ENCODE measurements at regions not wholly inside any gene's neighbourhood (a gene's known extent, or its start where the extent isn't known, plus 50 kb on each side); places are given as distances from the start of the nearest gene placed in this dataset.
"Not testable (repeated sequence)": the region's sequence is repeated elsewhere in the genome, so short reads cannot be mapped to it uniquely, and the experiment has no call there.

GRCh38 chr14:71555654-71556559 lies 376.3 kb upstream of the RGS6 start:
- no peaks in the 10 kb centered on the region for H3K4me1 ChIP-seq (ENCODE audit: insufficient read depth, low read length)

GRCh38 chr14:71556730-71557129 lies 375.5 kb upstream of the RGS6 start:
- H2AFZ ChIP-seq (ENCODE audit: low read length) = no peak overlapping the region
- no peaks in the 10 kb centered on the region for H3K4me1 ChIP-seq (ENCODE audit: insufficient read depth, low read length)
- ChIA-PET POLR2A (ENCODE audit: unreplicated experiment) (no interaction called here), CTCF (no interaction called here)
- no peak overlapping the region for H3K4me3 ChIP-seq (ENCODE audit: low read length)
- no peaks in the 10 kb centered on the region for H3K36me3 ChIP-seq (ENCODE audit: low read depth, low read length)
- no TSS peak for BruUV-seq (replicated peaks)
- no peak for TF ChIP-seq EZH2phosphoT487 (IDR thresholded peaks at IDR 0.05; ENCODE audit: borderline replicate concordance, low read length)
- TF ChIP-seq EZH2 (IDR thresholded peaks at IDR 0.05; ENCODE audit: low read length, unreplicated experiment) = no peak
- TF ChIP-seq, protein P1, sequence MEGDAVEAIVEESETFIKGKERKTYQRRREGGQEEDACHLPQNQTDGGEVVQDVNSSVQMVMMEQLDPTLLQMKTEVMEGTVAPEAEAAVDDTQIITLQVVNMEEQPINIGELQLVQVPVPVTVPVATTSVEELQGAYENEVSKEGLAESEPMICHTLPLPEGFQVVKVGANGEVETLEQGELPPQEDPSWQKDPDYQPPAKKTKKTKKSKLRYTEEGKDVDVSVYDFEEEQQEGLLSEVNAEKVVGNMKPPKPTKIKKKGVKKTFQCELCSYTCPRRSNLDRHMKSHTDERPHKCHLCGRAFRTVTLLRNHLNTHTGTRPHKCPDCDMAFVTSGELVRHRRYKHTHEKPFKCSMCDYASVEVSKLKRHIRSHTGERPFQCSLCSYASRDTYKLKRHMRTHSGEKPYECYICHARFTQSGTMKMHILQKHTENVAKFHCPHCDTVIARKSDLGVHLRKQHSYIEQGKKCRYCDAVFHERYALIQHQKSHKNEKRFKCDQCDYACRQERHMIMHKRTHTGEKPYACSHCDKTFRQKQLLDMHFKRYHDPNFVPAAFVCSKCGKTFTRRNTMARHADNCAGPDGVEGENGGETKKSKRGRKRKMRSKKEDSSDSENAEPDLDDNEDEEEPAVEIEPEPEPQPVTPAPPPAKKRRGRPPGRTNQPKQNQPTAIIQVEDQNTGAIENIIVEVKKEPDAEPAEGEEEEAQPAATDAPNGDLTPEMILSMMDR (conservative IDR thresholded peaks at IDR 0.05; ENCODE audit: low read depth, low read length) = no peak
- no peaks in the 10 kb centered on the region for H3K9me2 ChIP-seq (replicated peaks; ENCODE audit: low read length)
- no peaks in the 10 kb centered on the region for H3K9me3 ChIP-seq (ENCODE audit: low read length)
- H3K27me3 ChIP-seq (ENCODE audit: low read length) = no peaks in the 10 kb centered on the region
- H3K27ac ChIP-seq (ENCODE audit: low read length) = no peak overlapping the region
- DNase-seq = no peak
- no peak overlapping the region for H3K9ac ChIP-seq (ENCODE audit: low read length)
- no peak overlapping the region for H3K4me2 ChIP-seq (ENCODE audit: low read length)
- H3K79me2 ChIP-seq (ENCODE audit: low read length) = peaks cover 16% of the 10 kb centered on the region; the same call in 1 of the 2 replicates
- no peaks in the 10 kb centered on the region for H3F3A ChIP-seq (ENCODE audit: low read length, unreplicated experiment)
- intact Hi-C loops (cut with micrococcal nuclease) = no loop called here
- no peak for ATAC-seq
- no peaks in the 10 kb centered on the region for H4K20me1 ChIP-seq (ENCODE audit: low read length)

More at GRCh38 chr14:71555654-71556559, 376.3 kb upstream of the RGS6 start:
- Histone ChIP-seq H4K20me1 (ENCODE audit: low read length) (no peaks in the 10 kb centered on the region), H3K27ac (ENCODE audit: low read length) (no peak overlapping the region), H3K27me3 (ENCODE audit: low read length) (no peaks in the 10 kb centered on the region), H3K9ac (ENCODE audit: low read length) (no peak overlapping the region), H3K4me3 (ENCODE audit: low read length) (no peak overlapping the region), H3K9me2 (replicated peaks; ENCODE audit: low read length) (no peaks in the 10 kb centered on the region), H3K36me3 (ENCODE audit: low read depth, low read length) (no peaks in the 10 kb centered on the region), H3K79me2 (ENCODE audit: low read length) (peaks cover 16% of the 10 kb centered on the region; the same call in 1 of the 2 replicates), H3K9me3 (ENCODE audit: low read length) (no peaks in the 10 kb centered on the region), H3F3A (ENCODE audit: low read length, unreplicated experiment) (no peaks in the 10 kb centered on the region), H3K4me2 (ENCODE audit: low read length) (no peak overlapping the region), H2AFZ (ENCODE audit: low read length) (no peak overlapping the region)
- no peak for ATAC-seq
- intact Hi-C loops (cut with micrococcal nuclease) = no loop called here
- no peak for DNase-seq
- no TSS peak for BruUV-seq (replicated peaks)
- TF ChIP-seq EZH2 (IDR thresholded peaks at IDR 0.05; ENCODE audit: low read length, unreplicated experiment) (no peak), EZH2phosphoT487 (IDR thresholded peaks at IDR 0.05; ENCODE audit: borderline replicate concordance, low read length) (no peak)
- TF ChIP-seq, protein P1 (conservative IDR thresholded peaks at IDR 0.05; ENCODE audit: low read depth, low read length) = no peak
- CTCF ChIA-PET = no interaction called here
- POLR2A ChIA-PET (ENCODE audit: unreplicated experiment) = no interaction called here

- Histone ChIP-seq H2AFZ (ENCODE audit: low read length) (no peak overlapping the region), H3K9ac (ENCODE audit: low read length) (no peak overlapping the region), H3K4me1 (ENCODE audit: insufficient read depth, low read length) (no peaks in the 10 kb centered on the region), H3K9me2 (replicated peaks; ENCODE audit: low read length) (no peaks in the 10 kb centered on the region), H3F3A (ENCODE audit: low read length, unreplicated experiment) (no peaks in the 10 kb centered on the region), H3K4me2 (ENCODE audit: low read length) (no peak overlapping the region), H3K79me2 (ENCODE audit: low read length) (peaks cover 16% of the 10 kb centered on the region; the same call in 1 of the 2 replicates), H4K20me1 (ENCODE audit: low read length) (no peaks in the 10 kb centered on the region), H3K27me3 (ENCODE audit: low read length) (no peaks in the 10 kb centered on the region), H3K27ac (ENCODE audit: low read length) (no peak overlapping the region), H3K4me3 (ENCODE audit: low read length) (no peak overlapping the region), H3K36me3 (ENCODE audit: low read depth, low read length) (no peaks in the 10 kb centered on the region), H3K9me3 (ENCODE audit: low read length) (no peaks in the 10 kb centered on the region)
- ATAC-seq (no peak), DNase-seq (no peak)
- CTCF ChIA-PET = no interaction called here
- intact Hi-C loops (cut with micrococcal nuclease) = no loop called here
- POLR2A ChIA-PET (ENCODE audit: unreplicated experiment) = no interaction called here
- TF ChIP-seq EZH2 (IDR thresholded peaks at IDR 0.05; ENCODE audit: low read length, unreplicated experiment) = no peak
- TF ChIP-seq EZH2phosphoT487 (IDR thresholded peaks at IDR 0.05; ENCODE audit: borderline replicate concordance, low read length) = no peak
- TF ChIP-seq, protein P1 (conservative IDR thresholded peaks at IDR 0.05; ENCODE audit: low read depth, low read length) = no peak
- no TSS peak for BruUV-seq (replicated peaks)
These were observed 374.9 kb upstream of the RGS6 start for GRCh38 chr14:71557351-71557750.

- H3K27me3 ChIP-seq (ENCODE audit: low read length); H3K9me3 ChIP-seq (ENCODE audit: low read length); H3K9ac ChIP-seq (ENCODE audit: low read length); H4K20me1 ChIP-seq (ENCODE audit: low read length); H3K4me2 ChIP-seq (ENCODE audit: low read length); intact Hi-C loops (cut with micrococcal nuclease); H3F3A ChIP-seq (ENCODE audit: low read length, unreplicated experiment); DNase-seq; POLR2A ChIA-PET (ENCODE audit: unreplicated experiment); H3K36me3 ChIP-seq (ENCODE audit: low read depth, low read length); H3K4me1 ChIP-seq (ENCODE audit: insufficient read depth, low read length); BruUV-seq (replicated peaks); ATAC-seq; H2AFZ ChIP-seq (ENCODE audit: low read length); CTCF ChIA-PET; H3K27ac ChIP-seq (ENCODE audit: low read length); H3K4me3 ChIP-seq (ENCODE audit: low read length); H3K9me2 ChIP-seq (replicated peaks; ENCODE audit: low read length): not testable (repeated sequence)
- H3K79me2 ChIP-seq (ENCODE audit: low read length) = peaks cover 16% of the 10 kb centered on the region; the same call in 1 of the 2 replicates
These were observed 373.3 kb upstream of the RGS6 start for GRCh38 chr14:71558943-71559342.
